Stimulated activated CD8-positive, alpha-beta memory T cell treated with anti-CD3 and anti-CD28 coated beads, Interleukin-7, amount 100 ng/mL, for 48 hours (primary cell): ENCODE measurements at regions not wholly inside any gene's neighbourhood (a gene's known extent, or its start where the extent isn't known, plus 50 kb on each side); places are given as distances from the start of the nearest gene placed in this dataset.
"Not testable (repeated sequence)": the region's sequence is repeated elsewhere in the genome, so short reads cannot be mapped to it uniquely, and the experiment has no call there.

ENCODE experiments used
- DNase-seq, 2 donors: peaks; one replicate each; pipeline ENCODE4 v3.0.0-alpha.2; 2020; ENCODE audit warnings: low read depth in 1 of 2; ENCODE audit errors: extremely low read depth in 1 of 2

DNA sequence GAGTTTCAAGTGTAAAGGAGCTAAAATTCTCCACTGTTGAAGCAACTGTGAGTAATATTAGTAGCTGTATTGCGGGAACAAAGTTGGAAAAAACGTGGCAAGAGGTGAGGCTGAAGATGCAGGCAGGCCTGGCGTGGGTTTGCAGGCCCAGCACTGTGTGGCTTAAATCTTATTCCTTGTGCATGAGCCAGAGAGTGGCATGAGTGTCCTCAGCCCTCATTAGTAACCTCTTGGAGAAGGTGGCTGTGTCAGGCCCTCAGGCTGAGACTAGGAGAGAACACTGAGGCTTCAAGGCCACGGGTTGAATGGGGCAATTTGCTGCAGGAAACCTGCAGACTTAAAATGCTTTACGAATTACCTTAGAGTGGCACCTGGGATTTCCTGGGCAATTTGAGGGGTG lies 372.7 kb upstream of the CITED2 start:
- no peak for DNase-seq

DNA sequence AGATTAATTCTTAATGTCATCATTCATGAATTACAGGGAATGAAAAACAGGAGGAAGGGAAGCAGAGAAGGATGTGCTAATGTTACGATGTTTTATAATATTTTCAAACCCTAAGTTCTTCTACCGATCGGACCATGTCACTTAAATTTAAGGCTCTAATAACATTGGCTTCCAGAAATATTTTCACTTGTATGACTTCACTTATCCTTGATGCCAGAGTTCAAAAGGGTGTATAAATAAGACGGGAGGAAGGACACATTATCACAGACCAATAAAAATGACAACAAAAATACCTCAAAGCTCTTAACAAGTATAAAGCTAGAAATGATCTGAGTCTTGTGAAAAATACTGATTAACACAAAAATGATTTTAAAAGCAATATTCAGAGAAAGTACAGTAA lies 370.4 kb upstream of the CITED2 start:
- no peak for DNase-seq

DNA sequence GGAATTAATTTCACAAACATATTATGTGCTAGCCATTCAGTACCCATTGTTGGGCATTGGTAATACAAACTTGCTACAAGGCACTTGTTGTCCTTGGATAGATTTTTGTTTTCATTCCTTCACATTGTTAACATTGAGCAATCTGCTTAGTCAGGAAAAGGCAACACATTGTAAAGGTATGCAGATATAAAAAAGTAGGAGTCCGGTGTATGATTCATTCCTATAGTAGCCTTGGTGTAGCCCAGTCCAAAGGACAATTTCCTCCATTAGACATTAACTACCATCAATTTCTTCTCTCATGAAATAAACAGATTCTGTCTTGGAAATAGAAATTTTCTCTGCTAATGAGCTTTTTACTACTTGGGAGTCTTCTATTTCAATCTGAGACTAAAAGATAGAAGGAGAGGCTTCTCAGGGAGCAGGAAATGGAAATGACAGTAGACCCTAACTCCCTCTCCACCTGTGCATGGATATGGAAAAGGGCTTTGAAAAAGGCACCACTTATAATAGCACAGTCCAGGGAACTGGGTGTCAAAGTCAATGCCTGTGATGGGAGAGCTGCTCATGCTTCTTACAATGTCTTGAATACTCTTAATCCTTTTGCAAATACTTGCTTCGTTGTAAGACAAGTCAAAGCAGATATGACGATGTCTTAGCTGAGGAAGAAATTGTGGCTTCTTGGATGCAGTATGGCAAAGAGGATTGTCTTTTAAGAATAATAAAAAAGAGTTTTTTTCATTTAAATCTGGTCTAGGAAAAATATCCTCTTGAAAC lies 369.4 kb upstream of the CITED2 start:
- no peak for DNase-seq

DNA sequence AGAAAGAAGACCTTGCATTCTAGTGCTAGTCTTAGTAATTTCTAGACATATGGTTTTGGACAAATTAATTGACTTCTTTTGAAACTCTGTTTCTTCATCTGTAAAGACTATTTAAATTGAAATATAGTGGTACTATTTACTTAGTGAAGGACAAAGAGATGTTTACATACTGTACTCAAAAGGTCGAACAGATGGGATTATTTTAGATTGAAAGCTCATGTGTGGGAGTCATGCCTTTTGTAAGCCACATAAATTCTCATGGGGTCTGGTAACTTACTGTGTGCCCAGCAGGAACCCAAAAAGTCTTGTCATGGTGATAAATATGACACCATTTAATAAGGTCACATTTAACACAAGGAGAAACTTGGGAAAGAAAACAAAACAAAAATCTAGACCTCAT lies 368.2 kb upstream of the CITED2 start:
- DNase-seq = no peak

DNA sequence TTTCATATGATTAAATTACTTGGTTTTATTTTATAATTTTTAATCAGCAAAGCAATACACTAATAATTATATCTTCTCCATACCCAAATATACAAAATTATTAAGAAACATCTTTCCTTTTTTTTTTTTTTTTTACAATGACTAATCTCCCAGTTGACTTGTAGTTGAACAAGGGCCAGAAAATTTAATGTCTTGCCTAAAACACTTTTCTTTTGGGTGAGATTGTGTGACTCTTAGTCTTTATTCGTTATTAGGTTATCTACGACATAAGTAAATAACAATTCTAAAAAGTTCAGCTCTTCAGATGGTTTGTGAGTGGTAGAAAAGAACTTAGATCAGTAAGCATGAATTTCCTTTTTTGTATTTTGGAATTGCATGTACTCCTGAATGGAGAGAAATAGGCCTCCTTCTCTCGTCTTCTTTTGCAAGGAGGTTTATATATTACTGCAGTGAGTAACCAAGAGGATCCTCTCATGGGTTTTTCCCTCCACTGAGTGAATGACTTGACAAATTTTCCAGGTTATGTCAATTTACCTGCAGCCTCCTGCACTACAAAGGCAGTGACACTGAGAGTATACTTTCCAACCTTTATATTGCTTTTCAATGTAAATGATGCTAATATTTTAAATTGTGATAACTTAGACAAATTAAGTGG lies 364.5 kb upstream of the CITED2 start:
- DNase-seq = no peak

DNA sequence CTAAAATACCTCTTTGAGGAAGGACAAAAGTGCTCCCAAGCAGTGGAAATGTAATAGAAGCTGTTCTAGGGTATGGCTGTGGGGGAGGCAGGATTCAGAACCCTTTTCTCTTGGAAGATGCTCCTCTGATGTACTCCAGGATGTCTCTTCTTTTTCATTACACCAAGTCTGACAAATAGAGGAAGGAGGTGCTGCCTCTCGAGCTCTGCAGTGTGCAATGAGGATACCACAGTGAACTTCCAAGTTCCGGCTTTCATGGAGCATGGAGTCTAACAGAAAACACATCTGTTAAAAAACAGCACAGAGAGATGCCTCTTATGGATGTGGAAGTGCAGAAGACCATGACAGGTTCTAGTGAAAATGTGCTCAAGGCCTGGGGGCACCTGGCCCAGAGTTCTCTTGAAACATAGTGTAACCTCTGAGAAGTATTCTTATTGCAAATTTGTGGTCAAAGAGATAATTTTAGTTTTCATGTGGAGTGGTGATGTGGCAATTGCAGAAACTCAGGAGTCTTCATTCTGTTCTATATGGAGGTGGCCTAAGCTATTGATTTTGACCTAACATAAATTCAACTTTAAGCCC lies 362.0 kb upstream of the CITED2 start:
- no peak for DNase-seq

DNA sequence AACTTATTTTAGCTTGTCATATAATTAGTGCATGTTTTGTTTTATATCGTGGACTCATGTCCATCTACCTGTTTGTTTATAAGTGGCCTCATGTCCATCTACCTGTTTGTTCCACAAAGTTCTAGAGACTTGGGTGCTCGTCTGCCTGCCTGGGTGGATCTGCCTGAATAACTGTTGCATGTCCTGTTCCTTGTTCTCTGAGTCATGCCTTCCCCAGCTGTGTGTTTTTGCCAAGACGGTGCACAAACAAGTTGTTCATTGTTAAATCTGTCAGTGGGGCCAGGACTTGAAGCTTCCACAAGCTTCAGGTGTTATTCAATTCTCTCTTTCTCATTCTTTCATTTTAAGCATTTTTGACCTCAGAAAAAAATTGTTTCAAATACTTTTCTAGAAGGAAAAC lies 358.0 kb upstream of the CITED2 start:
- DNase-seq = no peak

DNA sequence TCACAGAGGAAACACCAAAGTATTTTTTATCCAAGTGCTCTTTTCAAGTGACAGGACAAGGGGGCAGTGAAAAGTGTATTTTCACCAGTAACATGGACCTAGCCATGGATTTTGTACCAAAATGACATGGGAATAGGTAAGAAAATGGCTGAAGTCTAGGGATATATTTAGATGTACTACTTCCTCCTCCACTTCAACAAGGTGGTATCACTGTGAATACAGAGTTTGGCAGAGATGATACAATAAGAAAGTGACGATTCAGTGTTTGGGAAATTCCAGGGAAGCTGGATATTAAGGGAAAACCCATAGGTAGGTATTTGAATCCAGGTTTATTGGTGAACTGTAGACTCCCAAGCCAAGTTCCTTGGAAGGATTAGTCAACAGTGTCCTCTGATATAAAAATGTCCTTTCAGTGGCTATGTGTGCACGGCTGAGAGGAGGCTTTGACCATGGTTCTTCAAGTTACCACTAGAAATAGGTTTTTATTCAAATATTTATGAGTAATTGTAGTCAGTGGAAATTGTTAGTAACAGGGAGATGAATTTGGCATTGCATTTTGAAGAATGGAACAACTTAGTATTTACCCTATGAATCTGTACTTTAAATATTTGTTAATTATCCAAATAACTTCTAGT lies 356.0 kb upstream of the CITED2 start:
- DNase-seq = no peak

DNA sequence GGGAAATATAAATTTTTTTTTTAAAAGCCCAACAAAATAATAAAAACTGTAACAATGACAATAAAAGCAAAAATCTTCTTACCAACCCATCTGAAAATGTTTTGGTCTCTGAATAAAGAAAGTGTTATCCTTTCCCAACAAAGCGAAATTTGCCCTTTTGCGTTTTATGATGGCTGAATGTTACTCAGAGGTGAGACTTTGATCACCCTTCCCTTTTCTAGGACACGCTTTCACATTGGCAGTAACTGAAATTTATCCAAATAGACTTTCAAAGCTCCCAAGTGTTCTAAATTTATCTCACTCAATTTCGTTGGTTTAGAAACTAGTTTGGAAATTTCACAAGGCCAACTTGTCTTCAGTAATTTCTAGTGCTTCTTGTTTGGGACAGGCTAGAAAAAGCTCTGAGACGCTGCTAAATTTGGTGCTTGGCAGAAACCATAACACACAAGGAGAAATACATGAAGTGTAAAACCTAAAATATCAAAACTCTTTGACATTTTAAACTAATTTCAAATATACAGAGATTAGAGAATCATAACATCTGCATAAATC lies 354.5 kb upstream of the CITED2 start:
- DNase-seq = no peak

DNA sequence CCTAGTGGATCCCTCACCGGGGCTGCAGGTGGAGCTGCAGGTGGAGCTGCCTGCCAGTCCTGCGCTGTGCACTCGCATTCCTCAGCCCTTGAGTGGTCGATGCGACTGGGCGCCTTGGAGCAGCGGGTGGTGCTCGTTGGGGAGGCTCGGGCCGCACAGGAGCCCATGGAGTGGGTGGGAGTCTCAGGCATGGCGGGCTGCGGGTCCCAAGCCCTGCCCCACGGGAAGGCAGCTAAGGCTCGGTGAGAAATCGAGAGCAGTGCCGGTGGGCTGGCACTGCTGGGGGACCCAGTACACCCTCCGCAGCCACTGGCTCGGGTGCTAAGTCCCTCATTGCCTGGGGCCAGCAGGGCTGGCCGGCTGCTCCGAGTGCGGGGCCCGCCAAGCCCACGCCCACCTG lies 351.8 kb upstream of the CITED2 start:
- not testable (repeated sequence) for DNase-seq

DNA sequence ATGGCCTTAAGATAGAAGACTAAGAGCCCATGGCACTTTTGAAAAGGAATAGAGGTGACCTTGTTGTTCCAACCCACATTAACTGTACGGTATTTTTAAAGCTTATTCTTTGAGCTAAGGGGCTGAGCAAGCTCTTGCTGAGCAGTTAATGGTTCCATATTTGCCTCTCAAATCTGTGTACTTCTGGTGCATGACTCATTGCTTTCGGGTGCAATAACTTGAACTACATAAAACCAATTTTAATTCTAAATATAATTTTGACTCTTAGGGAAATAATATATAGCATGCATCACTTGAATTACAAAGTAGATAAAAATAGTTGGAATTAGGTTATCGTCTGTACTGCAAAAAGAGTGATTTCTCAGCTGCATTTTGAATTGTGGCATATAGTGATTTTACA lies 348.1 kb upstream of the CITED2 start:
- no peak for DNase-seq

DNA sequence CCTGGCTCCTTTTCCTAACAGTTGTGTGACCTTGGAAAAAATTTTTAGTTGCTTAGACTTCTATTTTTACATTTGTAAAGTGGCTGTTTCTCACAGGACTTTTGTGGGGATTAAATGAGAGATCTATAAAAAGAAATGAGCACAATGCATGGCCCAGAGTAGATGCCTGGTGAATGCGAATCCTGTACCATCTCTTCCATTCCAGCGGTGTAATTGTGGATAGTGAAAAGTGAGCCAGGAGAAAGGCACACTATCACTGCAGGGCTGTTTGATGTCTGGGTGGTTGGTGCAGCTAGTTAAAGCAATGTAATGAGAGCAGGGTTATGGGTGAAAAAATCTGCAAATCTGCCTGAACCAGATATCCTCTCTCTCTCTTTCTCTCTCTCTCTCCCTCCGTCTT lies 347.5 kb upstream of the CITED2 start:
- no peak for DNase-seq

DNA sequence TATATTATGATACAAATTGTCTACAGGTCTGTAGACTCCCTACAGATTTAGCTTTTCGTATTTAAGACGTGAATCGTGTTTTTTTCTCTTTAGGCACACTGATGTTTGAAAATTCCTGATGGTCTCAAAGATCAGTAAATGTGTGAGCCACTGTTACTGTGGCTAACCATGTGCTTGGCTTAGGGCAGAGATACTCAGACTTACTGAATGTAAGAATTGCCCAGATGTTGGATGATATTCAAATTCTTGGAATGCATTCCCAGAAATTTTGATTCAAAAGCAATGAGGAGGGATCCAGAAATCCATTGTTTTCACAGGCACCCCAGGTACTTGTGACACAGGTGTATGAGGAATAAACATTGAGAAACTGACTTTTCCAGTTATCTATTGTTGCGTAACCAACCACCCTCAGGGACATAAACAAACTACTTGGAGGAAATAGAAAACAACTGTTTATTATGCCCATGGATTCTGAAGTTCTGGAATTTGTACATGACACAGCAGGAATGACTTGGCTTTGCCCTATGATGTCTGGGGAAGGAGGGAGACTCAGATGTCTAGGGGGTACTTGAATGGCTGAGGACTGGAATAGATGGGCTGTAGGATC lies 339.6 kb upstream of the CITED2 start:
- DNase-seq = no peak

DNA sequence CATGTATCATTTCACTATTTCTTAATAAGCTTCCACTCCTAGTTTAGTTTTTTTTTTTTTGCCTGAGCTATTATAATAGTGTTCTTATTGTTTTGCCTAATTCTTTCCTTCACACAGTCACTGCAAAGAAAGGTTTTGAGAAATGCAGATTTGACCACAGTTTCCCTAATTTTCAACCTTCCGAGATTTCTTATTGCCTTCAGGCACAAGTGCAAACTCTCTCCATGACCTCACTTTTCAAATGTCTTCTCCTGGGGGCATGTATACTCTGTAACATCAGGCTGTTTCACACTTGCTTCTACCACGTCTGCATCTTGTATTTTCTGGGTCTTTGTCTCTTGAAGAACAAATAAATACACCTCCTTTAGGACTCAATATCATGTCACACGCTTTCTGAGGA lies 339.0 kb upstream of the CITED2 start:
- DNase-seq = no peak

DNA sequence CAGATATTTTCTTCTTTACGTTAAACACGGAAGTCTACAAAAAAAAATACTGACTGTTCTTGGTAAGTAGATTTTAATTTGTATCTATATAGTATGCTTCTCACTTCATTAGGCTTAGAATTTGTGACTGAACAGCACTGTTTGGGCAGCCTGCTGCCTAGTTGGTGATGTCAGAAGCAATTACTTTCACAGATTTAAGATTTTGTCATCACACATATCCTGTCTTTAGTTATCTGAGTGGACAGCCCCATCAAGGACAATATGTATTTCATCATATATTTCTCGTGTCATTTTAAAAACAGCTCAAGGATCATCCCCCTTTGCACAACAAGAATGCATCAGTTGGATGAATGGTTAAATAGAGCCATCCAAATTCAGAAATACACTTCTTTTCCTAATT lies 338.4 kb upstream of the CITED2 start:
- DNase-seq = no peak

DNA sequence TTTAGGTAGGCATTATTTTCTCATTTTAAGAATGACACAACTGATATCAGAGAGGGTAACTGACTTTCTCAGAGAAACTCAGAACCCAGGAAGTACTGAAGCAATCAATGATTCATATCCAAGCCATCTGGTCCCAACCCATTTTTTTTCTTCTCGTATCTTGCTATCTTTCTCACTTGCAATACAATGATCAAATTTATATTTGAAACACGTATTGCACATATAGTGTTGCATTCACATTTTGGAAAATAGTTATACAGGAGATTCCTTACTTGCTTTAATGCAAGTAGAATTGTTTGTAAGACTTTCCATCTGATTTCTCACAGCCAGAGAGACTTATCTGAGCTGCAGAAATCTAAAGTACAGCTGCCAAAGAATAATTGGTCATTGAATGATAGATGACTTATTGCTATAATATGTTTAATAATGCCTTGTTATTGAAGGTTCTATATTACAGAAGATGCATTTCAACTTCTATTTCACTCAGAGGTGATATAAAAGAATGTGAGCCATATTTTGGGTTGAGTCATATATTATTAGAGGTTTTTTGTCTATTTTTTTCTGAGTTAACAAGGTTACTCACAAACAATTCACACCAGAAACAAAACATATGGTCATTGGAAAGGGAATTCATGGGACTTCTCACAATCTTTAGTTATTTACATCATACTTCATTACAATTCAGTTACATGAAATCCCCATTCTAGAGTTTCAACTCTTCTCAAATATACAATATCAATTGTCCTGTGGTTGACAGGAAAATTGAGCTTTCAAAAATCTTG lies 337.5 kb upstream of the CITED2 start:
- no peak for DNase-seq

DNA sequence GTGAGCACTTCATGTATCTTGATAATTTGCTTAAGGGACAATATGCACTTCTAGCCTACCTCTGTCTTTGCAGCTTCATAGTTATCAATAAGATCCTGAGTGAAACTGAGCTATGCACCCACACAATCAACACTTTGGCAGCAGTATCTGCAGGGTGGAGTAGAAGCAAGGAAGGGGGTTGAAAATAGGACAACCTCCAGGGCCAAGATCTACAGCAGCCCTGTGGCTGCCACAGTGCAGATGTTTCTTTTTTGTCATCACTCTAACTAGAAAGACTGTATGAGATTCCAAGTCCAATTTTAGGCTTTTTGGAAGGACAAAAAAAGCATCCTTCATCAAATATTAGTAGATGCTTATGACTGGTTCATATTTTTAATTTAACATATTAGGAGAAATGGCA lies 336.1 kb upstream of the CITED2 start:
- DNase-seq = no peak

DNA sequence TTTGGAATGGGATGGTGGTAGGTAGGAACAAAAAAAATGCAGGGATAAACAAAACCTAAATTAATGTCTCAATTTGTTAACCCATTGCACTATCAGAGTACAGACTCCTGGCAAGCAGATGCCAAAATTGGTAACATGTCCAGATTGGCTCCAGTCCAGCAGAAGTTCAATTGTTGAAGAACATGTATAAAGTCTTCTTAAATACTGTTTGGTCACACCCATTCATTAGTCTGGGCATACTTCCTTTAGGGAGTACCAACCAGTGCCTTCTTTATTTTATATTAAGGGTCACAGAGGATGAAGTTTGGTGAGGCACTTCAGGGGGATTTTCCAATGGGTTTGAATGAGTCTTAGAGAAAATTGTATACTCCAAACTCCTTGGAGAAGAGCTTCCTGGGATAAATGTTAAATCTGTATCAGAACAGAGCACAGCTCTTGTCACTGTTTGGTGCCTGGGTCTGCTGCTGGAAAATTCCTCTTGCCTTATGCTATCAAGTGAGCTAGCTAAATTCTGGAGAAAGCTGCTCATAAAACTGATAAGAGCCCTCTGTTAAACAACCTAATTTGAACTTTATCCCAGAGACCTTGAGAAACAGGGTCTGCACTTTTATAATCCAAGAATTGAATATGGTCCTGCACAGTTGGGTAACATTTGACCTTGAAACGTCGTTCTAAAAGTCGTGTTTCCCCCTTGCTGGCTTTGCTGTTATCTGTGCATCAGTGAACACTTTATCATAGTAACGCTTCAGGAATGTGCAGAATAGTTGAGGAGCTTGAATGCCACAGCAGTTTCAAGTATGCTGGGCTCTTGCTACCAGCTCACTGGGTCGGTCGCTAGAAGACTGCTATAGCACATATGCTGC lies 334.1 kb upstream of the CITED2 start:
- DNase-seq = no peak

DNA sequence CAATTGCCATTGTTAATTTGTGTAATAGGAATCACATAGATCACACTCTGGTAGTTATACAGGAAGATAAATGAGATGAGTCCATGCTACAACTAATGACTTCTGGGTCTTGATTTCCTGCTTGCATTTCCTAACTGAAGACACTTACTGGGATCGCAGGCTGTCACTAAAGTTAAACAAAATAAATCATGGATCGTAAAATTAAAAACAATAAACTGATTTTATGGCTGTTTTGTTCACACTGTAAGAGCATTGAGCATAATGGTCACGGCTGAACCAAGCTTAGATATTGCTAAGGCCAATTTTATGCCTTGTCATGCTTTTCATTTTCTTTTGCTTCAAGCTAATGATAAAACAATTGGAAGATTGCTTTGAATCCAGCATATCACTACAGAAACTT lies 332.5 kb upstream of the CITED2 start:
- DNase-seq = no peak

DNA sequence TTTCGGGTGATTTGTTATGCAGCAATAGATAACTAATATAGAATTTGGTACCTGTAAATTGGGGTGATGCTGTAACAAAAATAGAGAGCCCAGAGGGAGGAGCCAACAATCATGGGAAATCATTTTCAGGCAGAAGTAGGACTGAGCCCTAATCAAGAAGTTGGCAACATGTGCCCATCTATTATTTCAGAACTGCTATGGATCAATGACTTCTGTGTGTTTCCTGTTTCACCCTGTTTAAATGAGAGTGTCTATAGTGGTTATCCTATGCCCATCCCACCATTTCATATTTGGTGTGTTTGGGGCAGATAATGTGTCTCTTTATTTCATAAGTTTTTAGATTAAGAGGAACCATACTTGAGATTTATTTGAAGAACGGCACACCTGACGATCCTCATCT lies 330.8 kb upstream of the CITED2 start:
- no peak for DNase-seq
